ENCODE measurements at regions not wholly inside any gene's neighbourhood (a gene's known extent, or its start where the extent isn't known, plus 50 kb on each side); places are given as distances from the start of the nearest gene placed in this dataset.

DNA sequence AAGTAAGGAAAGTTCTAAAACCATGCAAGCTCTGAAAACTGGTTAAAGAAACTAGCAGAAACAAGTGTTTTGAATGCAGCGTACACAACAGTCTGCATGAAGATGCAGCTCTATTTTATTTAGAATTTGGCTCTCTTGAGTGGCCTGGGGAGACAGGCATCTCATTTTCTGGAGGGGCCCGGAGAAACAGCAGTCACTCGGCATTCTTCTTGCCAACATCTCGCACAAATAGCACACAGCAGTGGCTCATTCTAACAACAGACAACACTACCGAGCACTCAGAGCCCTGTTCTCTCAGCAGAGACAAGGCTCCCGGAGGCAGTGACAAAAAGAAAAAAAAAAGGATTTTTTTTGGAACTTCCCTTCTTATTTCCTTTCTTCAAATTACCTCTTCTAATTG, 108.5 kb upstream of the STMND1 start:
- TF ChIP-seq POLR2A (IDR thresholded peaks at IDR 0.05; ENCODE audit: low read depth, low read length): no peak
- TF ChIP-seq, protein P1, sequence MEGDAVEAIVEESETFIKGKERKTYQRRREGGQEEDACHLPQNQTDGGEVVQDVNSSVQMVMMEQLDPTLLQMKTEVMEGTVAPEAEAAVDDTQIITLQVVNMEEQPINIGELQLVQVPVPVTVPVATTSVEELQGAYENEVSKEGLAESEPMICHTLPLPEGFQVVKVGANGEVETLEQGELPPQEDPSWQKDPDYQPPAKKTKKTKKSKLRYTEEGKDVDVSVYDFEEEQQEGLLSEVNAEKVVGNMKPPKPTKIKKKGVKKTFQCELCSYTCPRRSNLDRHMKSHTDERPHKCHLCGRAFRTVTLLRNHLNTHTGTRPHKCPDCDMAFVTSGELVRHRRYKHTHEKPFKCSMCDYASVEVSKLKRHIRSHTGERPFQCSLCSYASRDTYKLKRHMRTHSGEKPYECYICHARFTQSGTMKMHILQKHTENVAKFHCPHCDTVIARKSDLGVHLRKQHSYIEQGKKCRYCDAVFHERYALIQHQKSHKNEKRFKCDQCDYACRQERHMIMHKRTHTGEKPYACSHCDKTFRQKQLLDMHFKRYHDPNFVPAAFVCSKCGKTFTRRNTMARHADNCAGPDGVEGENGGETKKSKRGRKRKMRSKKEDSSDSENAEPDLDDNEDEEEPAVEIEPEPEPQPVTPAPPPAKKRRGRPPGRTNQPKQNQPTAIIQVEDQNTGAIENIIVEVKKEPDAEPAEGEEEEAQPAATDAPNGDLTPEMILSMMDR (IDR thresholded peaks at IDR 0.05; ENCODE audit: extremely low read depth in 1 of 2, insufficient read depth in 1 of 2, low read depth in 1 of 2, low read length in 2 of 2): no peak
- TF ChIP-seq, protein P2, sequence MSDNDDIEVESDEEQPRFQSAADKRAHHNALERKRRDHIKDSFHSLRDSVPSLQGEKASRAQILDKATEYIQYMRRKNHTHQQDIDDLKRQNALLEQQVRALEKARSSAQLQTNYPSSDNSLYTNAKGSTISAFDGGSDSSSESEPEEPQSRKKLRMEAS (IDR thresholded peaks at IDR 0.05; ENCODE audit: insufficient read depth, insufficient read length): no peak

All from endothelial cell of umbilical vein (primary cell).